ENCODE measurements at regions not wholly inside any gene's neighbourhood (a gene's known extent, or its start where the extent isn't known, plus 50 kb on each side); places are given as distances from the start of the nearest gene placed in this dataset.

DNA sequence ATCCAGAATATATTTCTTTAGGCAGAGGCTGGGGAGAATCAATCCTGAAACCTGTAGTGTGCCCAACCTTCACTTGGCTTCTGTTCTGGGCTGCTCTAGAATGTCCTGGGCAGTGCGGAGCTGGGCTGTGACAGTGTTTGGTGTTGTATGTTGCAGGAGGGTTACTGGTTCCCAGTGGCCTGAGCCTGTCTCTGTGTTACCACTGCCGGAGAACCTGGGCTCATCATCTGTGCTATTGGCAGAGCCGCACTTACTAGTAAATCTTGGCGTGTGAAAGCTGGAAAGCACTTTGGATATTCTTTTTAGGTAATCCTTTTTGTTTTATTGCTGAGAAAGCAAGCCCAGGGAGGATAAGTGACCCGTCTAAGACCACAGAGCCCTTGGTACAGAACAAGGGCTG, 412.9 kb downstream of the SLC4A3 start:
- Histone ChIP-seq H3K9me2 (ENCODE audit: low read depth, low read length) (no peaks in the 10 kb centered on the region), H3K27ac (ENCODE audit: low read depth, low read length, poor library complexity, severe bottlenecking) (no peak overlapping the region), H2AFZ (ENCODE audit: low read length) (no peak overlapping the region), H3K4me2 (ENCODE audit: low read length) (no peak overlapping the region), H4K20me1 (ENCODE audit: insufficient read depth, low read length) (no peaks in the 10 kb centered on the region), H3K9me3 (ENCODE audit: low read length) (no peaks in the 10 kb centered on the region), H3F3A (ENCODE audit: insufficient read depth, low read length) (no peaks in the 10 kb centered on the region), H3K4me1 (ENCODE audit: insufficient read depth, low read length, severe bottlenecking) (no peaks in the 10 kb centered on the region), H3K4me3 (ENCODE audit: low read depth, low read length, poor library complexity, severe bottlenecking) (no peak overlapping the region), H3K27me3 (ENCODE audit: insufficient read depth, low read length) (no peaks in the 10 kb centered on the region), H3K36me3 (ENCODE audit: insufficient read depth, low read length) (no peaks in the 10 kb centered on the region), H3K9ac (ENCODE audit: low read length) (no peak overlapping the region), H3K79me2 (ENCODE audit: insufficient read depth, low read length) (no peaks in the 10 kb centered on the region)
- no peak for TF ChIP-seq CTCF (IDR thresholded peaks at IDR 0.05; ENCODE audit: low read length)
- no peak for TF ChIP-seq EZH2 (IDR thresholded peaks at IDR 0.05; ENCODE audit: borderline replicate concordance, low read length)

GRCh38 chr2:220041447-220041846, 414.0 kb downstream of the SLC4A3 start:
- Histone ChIP-seq H3K27me3 (ENCODE audit: insufficient read depth, low read length) (no peaks in the 10 kb centered on the region), H2AFZ (ENCODE audit: low read length) (no peak overlapping the region), H4K20me1 (ENCODE audit: insufficient read depth, low read length) (no peaks in the 10 kb centered on the region), H3K4me1 (ENCODE audit: insufficient read depth, low read length, severe bottlenecking) (no peaks in the 10 kb centered on the region), H3K79me2 (ENCODE audit: insufficient read depth, low read length) (no peaks in the 10 kb centered on the region), H3K4me3 (ENCODE audit: low read depth, low read length, poor library complexity, severe bottlenecking) (no peak overlapping the region), H3K36me3 (ENCODE audit: insufficient read depth, low read length) (no peaks in the 10 kb centered on the region), H3K9ac (ENCODE audit: low read length) (no peak overlapping the region), H3K4me2 (ENCODE audit: low read length) (no peak overlapping the region), H3K9me2 (ENCODE audit: low read depth, low read length) (no peaks in the 10 kb centered on the region), H3K27ac (ENCODE audit: low read depth, low read length, poor library complexity, severe bottlenecking) (no peak overlapping the region), H3F3A (ENCODE audit: insufficient read depth, low read length) (no peaks in the 10 kb centered on the region), H3K9me3 (ENCODE audit: low read length) (no peaks in the 10 kb centered on the region)
- TF ChIP-seq CTCF (IDR thresholded peaks at IDR 0.05; ENCODE audit: low read length) (no peak), EZH2 (IDR thresholded peaks at IDR 0.05; ENCODE audit: borderline replicate concordance, low read length) (no peak)

DNA sequence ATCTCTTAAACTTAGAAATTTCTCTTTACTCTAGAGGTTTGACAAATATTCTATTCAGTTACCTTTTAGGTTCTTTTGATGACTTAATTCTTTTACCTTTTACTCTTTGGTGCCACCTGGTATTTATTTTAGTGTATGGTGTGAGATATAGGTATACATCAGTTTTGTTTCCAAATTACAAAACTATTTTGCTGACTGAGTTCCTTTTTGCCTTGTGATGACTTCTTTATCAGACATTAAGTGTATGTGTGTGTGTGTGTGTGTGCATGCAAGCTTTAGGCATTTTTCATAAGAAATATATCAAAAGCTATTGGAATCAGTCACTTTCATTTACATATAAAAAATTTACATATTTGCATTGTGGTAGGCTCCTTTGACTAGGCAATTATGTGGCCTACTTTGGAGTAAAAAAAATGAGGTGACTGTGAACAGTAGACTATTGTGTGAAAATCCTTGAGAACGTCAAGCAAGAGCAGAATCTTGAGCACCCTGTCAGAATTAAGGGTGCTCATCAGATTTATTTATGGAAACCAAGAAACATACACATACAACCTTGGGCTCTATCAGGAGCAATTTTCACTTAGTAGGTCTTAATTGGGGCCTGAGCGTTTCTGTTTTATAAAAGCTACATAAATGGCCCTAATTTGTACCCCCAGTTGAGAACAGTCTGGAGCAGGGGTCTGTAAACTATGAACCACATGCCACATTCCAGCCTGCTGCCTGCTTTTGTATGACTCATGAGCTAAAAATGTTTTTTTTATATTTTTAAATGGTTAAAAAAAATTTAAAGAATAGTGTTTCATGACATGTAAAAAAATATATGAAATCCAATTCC, 415.9 kb downstream of the SLC4A3 start:
- Histone ChIP-seq H3K4me1 (ENCODE audit: insufficient read depth, low read length, severe bottlenecking) (no peaks in the 10 kb centered on the region), H2AFZ (ENCODE audit: low read length) (no peak overlapping the region), H3K36me3 (ENCODE audit: insufficient read depth, low read length) (no peaks in the 10 kb centered on the region), H3K27ac (ENCODE audit: low read depth, low read length, poor library complexity, severe bottlenecking) (no peak overlapping the region), H3K4me2 (ENCODE audit: low read length) (no peak overlapping the region), H3K79me2 (ENCODE audit: insufficient read depth, low read length) (no peaks in the 10 kb centered on the region), H3K9me3 (ENCODE audit: low read length) (no peaks in the 10 kb centered on the region), H4K20me1 (ENCODE audit: insufficient read depth, low read length) (no peaks in the 10 kb centered on the region), H3K27me3 (ENCODE audit: insufficient read depth, low read length) (no peaks in the 10 kb centered on the region), H3F3A (ENCODE audit: insufficient read depth, low read length) (no peaks in the 10 kb centered on the region), H3K4me3 (ENCODE audit: low read depth, low read length, poor library complexity, severe bottlenecking) (no peak overlapping the region), H3K9me2 (ENCODE audit: low read depth, low read length) (no peaks in the 10 kb centered on the region), H3K9ac (ENCODE audit: low read length) (no peak overlapping the region)
- TF ChIP-seq CTCF (IDR thresholded peaks at IDR 0.05; ENCODE audit: low read length) (no peak), EZH2 (IDR thresholded peaks at IDR 0.05; ENCODE audit: borderline replicate concordance, low read length) (no peak)

Measured in OCI-LY1 (cell line).